SK-N-SH (cell line): ENCODE measurements at regions not wholly inside any gene's neighbourhood (a gene's known extent, or its start where the extent isn't known, plus 50 kb on each side); places are given as distances from the start of the nearest gene placed in this dataset.

Source experiments
- CTCF ChIP-seq: fragments of 200-600 bp; sonication (generic); IDR thresholded peaks from 2 replicates; pipeline ENCODE4 v1.6.1; 2017; ENCODE audit warnings: antibody characterized with exemption, mild to moderate bottlenecking, moderate library complexity
- EZH2phosphoT487 ChIP-seq: fragments of 200-600 bp; sonication (generic); IDR thresholded peaks from 2 replicates; pipeline ENCODE4 v1.6.1; 2017; ENCODE audit warnings: low read depth, mixed run types, mild to moderate bottlenecking, antibody characterized with exemption, moderate library complexity, borderline replicate concordance
- JUND ChIP-seq: IDR thresholded peaks from 2 replicates; pipeline ENCODE4 v1.4.0; 2012
- ZBTB33 ChIP-seq: IDR thresholded peaks from 2 replicates; pipeline ENCODE4 v1.4.0; 2012; ENCODE audit warnings: low read depth, borderline replicate concordance

- no peak for TF ChIP-seq EZH2phosphoT487
- no peak for TF ChIP-seq CTCF
- no peak for TF ChIP-seq ZBTB33
- TF ChIP-seq JUND = no peak
Measured at GRCh38 chr6:81979767-81980166, 227.3 kb upstream of the TENT5A start.
